Kidney epithelial cell (primary cell): ENCODE measurements at regions not wholly inside any gene's neighbourhood (a gene's known extent, or its start where the extent isn't known, plus 50 kb on each side); places are given as distances from the start of the nearest gene placed in this dataset.

ENCODE experiments used
- DNase-seq: peaks from one replicate; pipeline ENCODE4 v3.0.0-alpha.2; 2010; ENCODE audit warnings: low read depth
- H3K27me3 ChIP-seq: 2 replicates; pipeline ENCODE4 v1.6.0; 2011; ENCODE audit warnings: low read length; ENCODE audit not compliant: control insufficient read depth, insufficient read depth
- H3K36me3 ChIP-seq: 2 replicates; pipeline ENCODE4 v1.5.1; 2011; ENCODE audit warnings: low read length; ENCODE audit not compliant: control insufficient read depth, insufficient read depth
- H3K4me3 ChIP-seq: 2 replicates; pipeline ENCODE4 v1.5.1; 2011; ENCODE audit warnings: low read depth, mild to moderate bottlenecking, control low read depth, low read length
- TF ChIP-seq, protein P1 (sequence below): IDR thresholded peaks from 2 replicates; pipeline ENCODE4 v1.5.1; 2011; ENCODE audit warnings: mild to moderate bottlenecking, moderate library complexity, low read length, control low read depth, inconsistent platforms; ENCODE audit not compliant: insufficient read depth, poor library complexity, severe bottlenecking

DNA sequence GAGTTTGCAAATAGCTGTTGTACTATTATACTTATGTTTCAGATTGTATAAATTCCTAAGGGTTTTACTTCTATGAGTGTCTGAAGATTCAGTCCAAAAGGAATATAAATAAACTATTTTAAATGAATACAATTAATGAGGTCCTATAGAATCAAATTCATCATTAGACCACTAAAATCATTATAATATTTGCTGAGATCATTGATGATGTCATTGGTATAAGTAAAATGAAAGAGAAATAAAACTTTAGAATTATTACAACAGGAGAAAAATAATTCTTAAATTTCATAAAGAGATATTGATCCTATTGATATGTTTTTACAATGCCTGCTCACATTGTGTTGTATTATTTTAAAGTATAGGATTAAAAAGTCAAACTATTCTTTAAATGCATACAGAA, 544.0 kb upstream of the ZWINT start:
- no peak for DNase-seq
- TF ChIP-seq, protein P1, sequence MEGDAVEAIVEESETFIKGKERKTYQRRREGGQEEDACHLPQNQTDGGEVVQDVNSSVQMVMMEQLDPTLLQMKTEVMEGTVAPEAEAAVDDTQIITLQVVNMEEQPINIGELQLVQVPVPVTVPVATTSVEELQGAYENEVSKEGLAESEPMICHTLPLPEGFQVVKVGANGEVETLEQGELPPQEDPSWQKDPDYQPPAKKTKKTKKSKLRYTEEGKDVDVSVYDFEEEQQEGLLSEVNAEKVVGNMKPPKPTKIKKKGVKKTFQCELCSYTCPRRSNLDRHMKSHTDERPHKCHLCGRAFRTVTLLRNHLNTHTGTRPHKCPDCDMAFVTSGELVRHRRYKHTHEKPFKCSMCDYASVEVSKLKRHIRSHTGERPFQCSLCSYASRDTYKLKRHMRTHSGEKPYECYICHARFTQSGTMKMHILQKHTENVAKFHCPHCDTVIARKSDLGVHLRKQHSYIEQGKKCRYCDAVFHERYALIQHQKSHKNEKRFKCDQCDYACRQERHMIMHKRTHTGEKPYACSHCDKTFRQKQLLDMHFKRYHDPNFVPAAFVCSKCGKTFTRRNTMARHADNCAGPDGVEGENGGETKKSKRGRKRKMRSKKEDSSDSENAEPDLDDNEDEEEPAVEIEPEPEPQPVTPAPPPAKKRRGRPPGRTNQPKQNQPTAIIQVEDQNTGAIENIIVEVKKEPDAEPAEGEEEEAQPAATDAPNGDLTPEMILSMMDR = no peak
- Histone ChIP-seq H3K4me3 (no peak overlapping the region), H3K36me3 (no peaks in the 10 kb centered on the region), H3K27me3 (no peaks in the 10 kb centered on the region)

DNA sequence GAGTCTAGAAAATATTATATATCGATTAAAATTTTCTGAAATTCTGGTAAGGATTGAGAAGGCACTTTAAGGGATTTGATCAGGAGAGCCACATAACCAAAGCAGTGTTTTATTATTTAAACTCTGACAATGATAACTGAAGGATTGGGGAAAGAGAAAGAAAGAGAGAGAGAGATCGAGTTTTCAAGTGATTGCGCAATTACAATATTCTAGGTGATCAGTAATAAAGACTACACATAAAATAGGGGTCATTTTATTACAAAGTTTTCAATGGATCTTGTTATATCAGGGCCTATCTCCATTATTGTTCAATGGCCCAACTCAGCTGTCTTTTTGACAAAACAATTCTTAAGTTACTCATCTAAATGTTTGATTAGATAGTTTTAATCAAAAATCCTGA, 541.5 kb upstream of the ZWINT start:
- Histone ChIP-seq H3K4me3 (no peak overlapping the region), H3K36me3 (no peaks in the 10 kb centered on the region), H3K27me3 (no peaks in the 10 kb centered on the region)
- TF ChIP-seq, protein P1 = no peak
- DNase-seq = no peak

DNA sequence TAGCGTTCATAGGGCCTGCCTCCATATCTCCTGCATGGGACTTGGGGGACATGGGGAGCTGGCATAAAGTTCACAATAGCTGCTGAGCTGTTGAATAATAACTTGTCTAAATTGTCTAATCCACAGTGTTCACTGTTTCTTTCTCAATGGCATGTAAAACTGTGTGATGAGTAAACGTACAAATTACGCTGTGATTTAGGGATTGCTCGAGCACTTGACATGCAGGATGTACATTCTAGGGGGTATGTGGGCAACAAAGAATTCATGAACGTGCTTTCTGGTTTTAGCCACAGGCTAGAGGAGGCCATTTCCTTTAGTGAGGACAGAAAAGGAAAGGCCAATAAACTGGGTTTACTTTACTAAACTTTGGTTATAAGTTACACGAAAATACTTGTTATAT, 534.2 kb upstream of the ZWINT start:
- TF ChIP-seq, protein P1 = no peak
- no peak for DNase-seq
- H3K36me3 ChIP-seq = no peaks in the 10 kb centered on the region
- H3K4me3 ChIP-seq = no peak overlapping the region
- no peaks in the 10 kb centered on the region for H3K27me3 ChIP-seq

DNA sequence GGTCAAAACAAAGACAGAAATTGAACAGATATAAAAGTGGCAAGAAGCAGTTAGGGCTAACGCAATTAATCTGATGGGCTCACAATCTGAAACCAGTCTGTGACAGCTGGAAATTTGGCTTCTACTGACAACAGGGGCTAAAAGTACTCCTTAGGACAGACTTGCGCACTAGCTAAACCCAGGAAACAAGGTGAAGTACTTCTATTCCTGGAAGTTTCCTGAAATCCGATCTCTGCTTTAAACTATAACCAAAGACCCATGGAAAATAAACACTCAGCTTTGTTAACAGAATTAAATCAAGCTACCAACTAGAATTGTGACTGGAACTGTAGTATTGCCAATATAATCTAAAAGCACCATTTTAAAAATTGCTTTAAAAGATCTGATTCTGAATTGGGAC, 520.2 kb upstream of the ZWINT start:
- DNase-seq = no peak
- Histone ChIP-seq H3K36me3 (no peaks in the 10 kb centered on the region), H3K4me3 (no peak overlapping the region), H3K27me3 (no peaks in the 10 kb centered on the region)
- TF ChIP-seq, protein P1 = no peak

DNA sequence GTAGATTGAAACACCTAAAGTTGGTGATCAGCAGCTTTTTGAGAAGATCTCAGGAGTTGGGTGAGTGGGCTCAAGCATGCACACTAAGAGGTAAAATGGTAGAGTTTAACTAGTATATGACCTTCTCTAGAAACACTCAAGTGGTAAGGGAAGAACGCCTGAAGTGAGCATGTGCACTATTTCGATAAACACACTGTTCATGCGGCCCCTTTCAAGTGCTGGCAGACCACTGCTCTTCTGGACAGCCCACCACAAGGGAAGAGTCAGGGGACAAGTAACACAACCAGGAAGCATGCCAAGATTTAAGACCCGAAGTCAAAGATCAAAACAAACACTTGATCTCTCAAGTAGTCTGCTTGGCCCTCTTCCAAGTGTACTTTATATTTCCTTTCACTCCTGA, 519.5 kb upstream of the ZWINT start:
- no peak for DNase-seq
- TF ChIP-seq, protein P1 = no peak
- Histone ChIP-seq H3K27me3 (no peaks in the 10 kb centered on the region), H3K4me3 (no peak overlapping the region), H3K36me3 (no peaks in the 10 kb centered on the region)

DNA sequence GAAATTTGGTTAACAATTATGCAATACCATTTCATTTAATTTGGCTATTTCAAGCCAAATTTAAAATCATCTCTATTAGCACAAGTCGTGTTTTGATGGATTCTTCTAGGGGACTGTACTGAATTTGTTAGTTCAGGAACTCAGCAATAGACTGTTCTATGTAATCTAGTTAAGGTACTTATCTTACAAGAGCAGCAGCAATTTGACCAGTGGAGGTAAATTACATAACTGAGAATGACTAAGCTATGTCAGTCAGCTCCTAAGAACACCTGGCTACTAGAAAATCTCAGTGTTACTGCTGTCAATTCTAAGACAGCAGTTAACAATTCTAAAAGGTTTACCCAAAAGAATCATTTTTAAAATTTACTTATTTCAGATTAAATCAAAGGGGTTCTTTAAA, 513.9 kb upstream of the ZWINT start:
- Histone ChIP-seq H3K36me3 (no peaks in the 10 kb centered on the region), H3K27me3 (no peaks in the 10 kb centered on the region), H3K4me3 (no peak overlapping the region)
- DNase-seq = no peak
- TF ChIP-seq, protein P1 = no peak
